Thyroid gland (tissue), 4 donors: ENCODE measurements at regions not wholly inside any gene's neighbourhood (a gene's known extent, or its start where the extent isn't known, plus 50 kb on each side); places are given as distances from the start of the nearest gene placed in this dataset.

Source experiments
- DNase-seq, 2 donors: peaks; one replicate each; pipeline ENCODE4 v3.0.0-alpha.2; 2019
- H3K27ac ChIP-seq, 3 donors: fragments of 200-600 bp; sonication (generic); 1 replicate in 2 of 3; 2 replicates in 1 of 3; pipeline ENCODE4 v1.5.1; 2016 to 2019; ENCODE audit warnings: mild to moderate bottlenecking in 1 of 3, moderate library complexity in 1 of 3
- H3K27me3 ChIP-seq: fragments of 200-600 bp; sonication (generic); one replicate; pipeline ENCODE4 v1.5.1; 2019
- H3K36me3 ChIP-seq, 2 donors: fragments of 200-600 bp; sonication (generic); one replicate each; pipeline ENCODE4 v1.5.1; 2016 to 2019
- H3K4me1 ChIP-seq, 2 donors: fragments of 200-600 bp; sonication (generic); one replicate each; pipeline ENCODE4 v1.5.1; 2017 to 2019
- H3K4me3 ChIP-seq, 3 donors: fragments of 200-600 bp; sonication (generic); replicated peaks in 1 of 3; 1 replicate in 2 of 3; 2 replicates in 1 of 3; pipeline ENCODE4 v1.5.1; 2016; ENCODE audit warnings: mild to moderate bottlenecking in 1 of 3
- H3K9me3 ChIP-seq: fragments of 200-600 bp; sonication (generic); one replicate; pipeline ENCODE4 v1.5.1; 2017
- CTCF ChIP-seq, 6 experiments: fragments of 200-600 bp in 3 of 6; fragments of 450-650 bp in 3 of 6; sonication (generic) in 3 of 6; IDR thresholded peaks; one replicate each; pipeline ENCODE4 v1.5.1; 2016 to 2019; ENCODE audit warnings: antibody characterized with exemption in 6 of 6, mild to moderate bottlenecking in 2 of 6, inconsistent platforms in 1 of 6, moderate library complexity in 1 of 6
- POLR2A ChIP-seq, 2 donors: fragments of 450-650 bp; IDR thresholded peaks; one replicate each; pipeline ENCODE4 v1.6.1; 2017; ENCODE audit warnings: antibody characterized with exemption in 2 of 2, mild to moderate bottlenecking in 2 of 2, moderate library complexity in 1 of 2
- WGBS, 2 donors: methylation state at CpG; one replicate each; pipeline ENCODE4 v1.1.5; 2017; 5-methylcytosine and 5-hydroxymethylcytosine counted together
- intact Hi-C: fragments of 100-400 bp; cut with DNase I; formaldehyde crosslinking; loops from one replicate; pipeline ENCODE4 v1.15.1; 2023

GRCh38 chr9:135374591-135374990 lies 105.0 kb upstream of the PPP1R26 start:
- Histone ChIP-seq H3K4me3 (no peak overlapping the region), H3K36me3 (no peaks in the 10 kb centered on the region), H3K27ac (no peak overlapping the region), H3K4me1 (no peaks in the 10 kb centered on the region), H3K27me3 (no peaks in the 10 kb centered on the region), H3K9me3 (no peaks in the 10 kb centered on the region)
- TF ChIP-seq CTCF (IDR thresholded peaks at IDR 0.05) (no peak), POLR2A (IDR thresholded peaks at IDR 0.05) (no peak)
- intact Hi-C loops = no loop called here
- DNase-seq = no peak
- 66 to 76% methylated on average over 8 of the region's 8 CpGs for WGBS, 2 donors

- H3K4me1 ChIP-seq = no peaks in the 10 kb centered on the region
- H3K9me3 ChIP-seq = no peaks in the 10 kb centered on the region
- no peak for TF ChIP-seq POLR2A (IDR thresholded peaks at IDR 0.05)
- no peak for DNase-seq
- WGBS, 2 donors = 73 to 91% methylated on average over 2 to 17 of the region's 17 CpGs
- H3K27ac ChIP-seq = no peak overlapping the region
- no peak overlapping the region for H3K4me3 ChIP-seq
- intact Hi-C loops = no loop called here
- H3K27me3 ChIP-seq = no peaks in the 10 kb centered on the region
- no peaks in the 10 kb centered on the region for H3K36me3 ChIP-seq
Observed at GRCh38 chr9:135375001-135375400, 104.6 kb upstream of the PPP1R26 start.

GRCh38 chr9:135376511-135377265 lies 102.9 kb upstream of the PPP1R26 start:
- DNase-seq = no peak
- Histone ChIP-seq H3K27me3 (no peaks in the 10 kb centered on the region), H3K4me3 (no peak overlapping the region), H3K4me1 (no peaks in the 10 kb centered on the region), H3K27ac (no peak overlapping the region), H3K9me3 (no peaks in the 10 kb centered on the region), H3K36me3 (no peaks in the 10 kb centered on the region)
- intact Hi-C loops = no loop called here
- 60 to 65% methylated on average over 14 to 22 of the region's 22 CpGs for WGBS, 2 donors
- TF ChIP-seq CTCF (IDR thresholded peaks at IDR 0.05) (no peak), POLR2A (IDR thresholded peaks at IDR 0.05) (no peak)

GRCh38 chr9:135377431-135377830 lies 102.2 kb upstream of the PPP1R26 start:
- intact Hi-C loops = no loop called here
- no peaks in the 10 kb centered on the region for H3K4me1 ChIP-seq
- no peak overlapping the region for H3K4me3 ChIP-seq
- H3K27me3 ChIP-seq = no peaks in the 10 kb centered on the region
- DNase-seq = no peak
- no peak overlapping the region for H3K27ac ChIP-seq
- no peaks in the 10 kb centered on the region for H3K9me3 ChIP-seq
- 94 to 95% methylated on average over 6 of the region's 12 CpGs for WGBS, 2 donors
- no peaks in the 10 kb centered on the region for H3K36me3 ChIP-seq
- TF ChIP-seq POLR2A (IDR thresholded peaks at IDR 0.05) = no peak

- H3K4me3 ChIP-seq = no peak overlapping the region
- TF ChIP-seq POLR2A (IDR thresholded peaks at IDR 0.05) (no peak), CTCF (IDR thresholded peaks at IDR 0.05) (no peak)
- H3K27ac ChIP-seq = no peak overlapping the region
- intact Hi-C loops = no loop called here
- no peaks in the 10 kb centered on the region for H3K4me1 ChIP-seq
- no peak for DNase-seq
- no peaks in the 10 kb centered on the region for H3K27me3 ChIP-seq
- H3K9me3 ChIP-seq = no peaks in the 10 kb centered on the region
- 93% methylated on average over 3 to 12 of the region's 15 CpGs for WGBS, 2 donors
- H3K36me3 ChIP-seq = no peaks in the 10 kb centered on the region
Observed at GRCh38 chr9:135378751-135379150, 100.8 kb upstream of the PPP1R26 start.

GRCh38 chr9:135379540-135380267 lies 99.9 kb upstream of the PPP1R26 start:
- TF ChIP-seq CTCF (IDR thresholded peaks at IDR 0.05) (no peak), POLR2A (IDR thresholded peaks at IDR 0.05) (no peak)
- intact Hi-C loops = no loop called here
- DNase-seq = no peak
- H3K27me3 ChIP-seq = no peaks in the 10 kb centered on the region
- H3K9me3 ChIP-seq = no peaks in the 10 kb centered on the region
- no peak overlapping the region for H3K27ac ChIP-seq
- H3K4me3 ChIP-seq = no peak overlapping the region
- no peaks in the 10 kb centered on the region for H3K36me3 ChIP-seq
- 91 to 95% methylated on average over 10 of the region's 11 CpGs for WGBS, 2 donors
- H3K4me1 ChIP-seq = no peaks in the 10 kb centered on the region
